H1 (cell line): ENCODE measurements at regions not wholly inside any gene's neighbourhood (a gene's known extent, or its start where the extent isn't known, plus 50 kb on each side); places are given as distances from the start of the nearest gene placed in this dataset.

ENCODE experiments used
- EGR1 ChIP-seq: IDR thresholded peaks from 2 replicates; pipeline ENCODE4 v1.6.1; 2011; ENCODE audit warnings: low read depth, low read length, borderline replicate concordance
- HDAC2 ChIP-seq, 2 experiments: fragments of 300-600 bp in 1 of 2; sonication (generic) in 1 of 2; IDR thresholded peaks; 2 replicates each; pipeline ENCODE4 v1.6.1; 2011 to 2012; ENCODE audit warnings: low read depth in 2 of 2, low read length in 2 of 2, mild to moderate bottlenecking in 2 of 2, moderate library complexity in 2 of 2, borderline replicate concordance in 1 of 2, inconsistent platforms in 1 of 2
- JUND ChIP-seq: IDR thresholded peaks from 2 replicates; pipeline ENCODE4 v1.6.1; 2011; ENCODE audit warnings: mild to moderate bottlenecking, improper control_type of control experiment, low read length
- KDM5A ChIP-seq: fragments of 200-600 bp; IDR thresholded peaks from 2 replicates; pipeline ENCODE4 v1.7.1; 2012; ENCODE audit warnings: mild to moderate bottlenecking, low read length, inconsistent platforms, mixed read lengths
- SRF ChIP-seq: IDR thresholded peaks from 2 replicates; pipeline ENCODE4 v1.6.1; 2011; ENCODE audit warnings: mild to moderate bottlenecking, low read depth, low read length, moderate library complexity

DNA sequence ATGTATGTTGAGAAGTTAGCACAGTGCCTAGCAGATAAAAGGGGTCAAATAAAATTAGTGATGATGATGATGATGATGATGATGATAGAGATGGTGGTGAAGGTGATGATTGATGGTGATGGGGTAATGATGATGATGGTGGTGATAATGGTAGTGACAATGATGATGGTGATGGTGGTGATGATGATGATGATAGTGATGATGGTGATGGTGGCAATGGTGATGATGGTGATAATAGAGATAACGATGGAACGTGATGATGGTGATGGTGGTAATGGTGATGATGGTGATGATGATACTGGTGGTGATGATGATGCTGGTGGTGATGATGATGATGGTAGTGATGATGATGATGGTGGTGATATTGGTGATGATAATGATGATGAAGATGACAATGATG, 223.7 kb downstream of the FOXL1 start (continued):
- no peak for TF ChIP-seq JUND
- TF ChIP-seq HDAC2 (IDR thresholded peaks at IDR 0.05; ENCODE audit: borderline replicate concordance in 1 of 2, low read depth in 2 of 2, low read length in 2 of 2), result no peak
- no peak for TF ChIP-seq EGR1
- no peak for TF ChIP-seq KDM5A
- no peak for TF ChIP-seq SRF
